ENCODE measurements at regions not wholly inside any gene's neighbourhood (a gene's known extent, or its start where the extent isn't known, plus 50 kb on each side); places are given as distances from the start of the nearest gene placed in this dataset.
A peak's percentile ranks its signal among the peaks of the same experiment; 100 is the strongest.

GRCh38 chr2:176648700-176649297 is 379.6 kb downstream of the MTX2 start:
- DNase-seq (ENCODE audit: low read depth): no peak

GRCh38 chr2:176650104-176650837 is 381.0 kb downstream of the MTX2 start:
- DNase-seq (ENCODE audit: low read depth): no peak

- DNase-seq (ENCODE audit: low read depth): no peak
Measured at GRCh38 chr2:176650838-176651555, 381.8 kb downstream of the MTX2 start.

GRCh38 chr2:176652300-176653182 is 383.3 kb downstream of the MTX2 start:
- DNase-seq (ENCODE audit: low read depth): peak; percentile 59

GRCh38 chr2:176653479-176654443 is 384.5 kb downstream of the MTX2 start:
- DNase-seq (ENCODE audit: low read depth): peak; percentile 67

- DNase-seq (ENCODE audit: low read depth): no peak
Measured at GRCh38 chr2:176656038-176656775, 387.0 kb downstream of the MTX2 start.

GRCh38 chr2:176656776-176657140 is 387.5 kb downstream of the MTX2 start:
- DNase-seq (ENCODE audit: low read depth): no peak

- DNase-seq (ENCODE audit: low read depth): no peak
Measured at GRCh38 chr2:176657393-176657792, 388.2 kb downstream of the MTX2 start.

GRCh38 chr2:176658708-176659107 is 389.5 kb downstream of the MTX2 start:
- DNase-seq (ENCODE audit: low read depth): no peak

GRCh38 chr2:176662753-176663152 is 393.5 kb downstream of the MTX2 start:
- no peak for DNase-seq (ENCODE audit: low read depth)

- no peak for DNase-seq (ENCODE audit: low read depth)
Measured at GRCh38 chr2:176664478-176664877, 395.2 kb downstream of the MTX2 start.

- DNase-seq (ENCODE audit: low read depth): no peak
Measured at GRCh38 chr2:176665086-176665485, 395.8 kb downstream of the MTX2 start.

- no peak for DNase-seq (ENCODE audit: low read depth)
Measured at GRCh38 chr2:176668912-176669311, 399.7 kb downstream of the MTX2 start.

- no peak for DNase-seq (ENCODE audit: low read depth)
Measured at GRCh38 chr2:176669398-176670174, 400.3 kb downstream of the MTX2 start.

- no peak for DNase-seq (ENCODE audit: low read depth)
Measured at GRCh38 chr2:176675271-176675949, 406.2 kb downstream of the MTX2 start.

- DNase-seq (ENCODE audit: low read depth): no peak
Measured at GRCh38 chr2:176677746-176678265, 408.6 kb downstream of the MTX2 start.

GRCh38 chr2:176678571-176678970 is 409.3 kb downstream of the MTX2 start:
- DNase-seq (ENCODE audit: low read depth): no peak

- DNase-seq (ENCODE audit: low read depth): no peak
Measured at GRCh38 chr2:176679061-176679669, 409.9 kb downstream of the MTX2 start.

All from iris pigment epithelial cell (primary cell).